Dedifferentiated amniotic fluid mesenchymal stem cell (primary cell): ENCODE measurements at regions not wholly inside any gene's neighbourhood (a gene's known extent, or its start where the extent isn't known, plus 50 kb on each side); places are given as distances from the start of the nearest gene placed in this dataset.
"Not testable (repeated sequence)": the region's sequence is repeated elsewhere in the genome, so short reads cannot be mapped to it uniquely, and the experiment has no call there.

Source experiments
- DNase-seq: peaks from one replicate; pipeline ENCODE4 v3.0.0-alpha.2; 2016; ENCODE audit errors: extremely low spot score

- no peak for DNase-seq
These were observed 51.2 kb upstream of the MEX3C start for GRCh38 chr18:51248685-51249084.

- DNase-seq: no peak
These were observed 52.5 kb upstream of the MEX3C start for GRCh38 chr18:51250006-51250405.

DNA sequence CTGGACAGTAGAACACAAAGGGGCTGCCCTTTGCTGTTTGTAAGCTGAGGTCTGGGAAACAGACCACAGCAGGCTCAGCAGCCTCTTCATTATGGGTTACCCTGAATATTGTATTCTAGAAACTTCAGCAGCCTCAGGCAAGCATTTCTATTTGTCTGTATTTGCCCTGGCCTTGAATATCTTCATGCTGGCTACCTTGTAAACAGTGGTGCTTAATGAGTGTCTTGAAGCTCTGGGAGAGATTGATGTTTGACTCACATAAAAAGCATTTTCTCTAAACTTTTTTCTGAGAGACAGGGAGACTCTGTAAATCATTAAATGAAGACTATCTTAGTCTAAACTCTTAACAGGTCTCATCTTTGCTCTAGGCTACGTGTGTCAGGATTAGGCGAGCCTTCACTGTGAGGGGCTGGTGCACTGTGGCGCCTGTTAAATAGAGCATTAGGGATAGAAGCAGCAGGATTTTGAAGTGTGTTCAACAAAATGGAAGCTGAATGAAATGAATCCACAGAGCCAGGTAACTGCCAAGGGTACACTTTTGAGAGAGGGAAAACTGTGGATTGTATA lies 53.1 kb upstream of the MEX3C start:
- DNase-seq: no peak

DNA sequence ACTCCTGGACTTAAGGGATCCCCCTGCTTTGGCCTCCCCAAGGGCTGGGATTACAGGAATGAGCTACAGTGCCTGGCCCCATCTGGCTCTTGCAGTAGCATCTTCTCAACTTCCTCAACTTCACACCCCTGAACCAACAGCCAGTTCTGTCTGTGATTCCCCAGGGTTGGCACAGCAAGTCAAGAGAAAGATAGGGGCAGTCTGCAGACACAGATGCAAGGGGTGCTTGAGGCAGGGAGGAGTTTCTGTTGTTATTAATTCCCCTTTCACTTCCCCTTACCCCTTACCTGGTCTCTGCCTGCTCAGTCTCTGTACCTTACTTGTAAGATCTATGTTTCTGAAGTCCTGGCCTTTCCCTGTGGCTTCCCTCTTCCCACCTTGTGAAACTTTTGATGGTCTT lies 54.1 kb upstream of the MEX3C start:
- no peak for DNase-seq

- DNase-seq: no peak
These were observed 56.0 kb upstream of the MEX3C start for GRCh38 chr18:51253476-51253875.

DNA sequence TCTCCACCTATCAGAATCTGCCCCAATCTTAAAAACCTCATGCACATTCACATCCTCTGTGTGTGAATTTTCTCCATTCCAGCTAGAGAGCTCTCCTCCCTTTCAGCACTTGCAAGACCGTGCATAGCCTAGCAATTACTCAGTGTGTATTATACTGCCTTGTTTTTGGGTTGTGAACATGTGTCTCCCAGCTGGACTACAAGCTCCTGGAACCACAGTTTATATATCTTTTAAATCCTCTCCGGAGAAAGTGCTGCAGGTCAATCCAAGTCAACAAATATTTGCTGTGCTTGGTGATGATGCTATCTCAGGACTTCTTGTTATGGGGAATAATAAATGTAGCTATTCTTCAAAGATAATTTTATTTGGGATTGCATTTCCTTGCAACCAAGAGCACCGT lies 58.2 kb upstream of the MEX3C start:
- DNase-seq: no peak

DNA sequence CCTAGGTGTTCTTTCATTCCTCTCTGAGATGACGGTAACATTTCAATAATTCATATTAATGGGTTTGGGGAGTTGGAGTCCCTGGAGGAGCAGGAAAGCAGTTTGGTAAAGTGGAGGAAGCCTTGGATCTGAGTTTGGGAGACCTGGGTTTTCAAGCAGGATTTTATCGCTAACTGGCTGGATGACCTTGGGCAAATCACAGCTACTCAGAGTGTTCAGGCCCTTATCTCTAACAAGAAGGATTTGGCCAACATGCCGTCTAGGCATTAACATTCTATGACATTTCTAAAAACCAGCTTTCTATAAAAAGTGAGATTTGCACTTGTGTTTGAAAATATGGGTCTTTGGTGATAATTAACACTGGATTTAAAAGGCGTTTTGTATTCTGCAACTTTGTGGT lies 59.7 kb upstream of the MEX3C start:
- DNase-seq: no peak

- DNase-seq: no peak
These were observed 62.6 kb upstream of the MEX3C start for GRCh38 chr18:51260118-51260517.

DNA sequence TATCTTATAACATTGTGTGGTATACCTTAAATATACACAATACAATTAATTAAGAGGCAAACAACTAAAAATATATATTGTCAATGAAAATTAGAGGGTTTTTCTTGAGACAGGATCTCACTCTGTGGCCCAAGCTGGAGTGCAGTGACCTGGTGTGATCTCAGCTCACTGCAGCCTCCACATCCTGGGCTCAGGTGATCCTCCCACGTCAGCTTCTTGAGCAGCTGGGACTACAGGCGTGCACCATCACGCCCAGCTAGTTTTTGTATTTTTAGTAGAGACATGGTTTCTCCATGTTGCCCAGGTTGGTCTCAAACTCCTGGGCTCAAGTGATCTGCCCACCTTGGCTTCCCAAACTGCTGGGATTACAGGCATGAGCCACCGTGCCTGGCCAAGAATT lies 68.6 kb upstream of the MEX3C start:
- DNase-seq: not testable (repeated sequence)

DNA sequence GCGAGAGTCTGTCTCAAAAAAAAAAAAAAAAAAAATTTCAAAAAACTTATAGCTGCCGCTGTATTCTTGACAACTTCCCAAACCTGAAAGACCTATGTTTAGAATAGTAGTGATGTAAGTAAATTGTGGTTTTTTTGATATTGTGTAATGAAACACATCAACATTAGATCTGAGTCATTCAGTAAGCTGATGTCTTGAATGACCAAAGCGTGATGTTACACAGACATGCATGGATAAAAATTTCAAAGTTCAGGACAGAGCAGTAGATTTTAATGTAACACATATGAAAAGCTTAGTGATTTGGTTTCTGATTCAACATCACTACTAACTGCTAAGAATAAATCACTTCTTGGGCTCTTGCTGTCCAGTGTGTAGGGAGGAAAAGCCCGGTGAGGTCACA lies 69.3 kb upstream of the MEX3C start:
- no peak for DNase-seq

GRCh38 chr18:51273437-51273836 lies 76.0 kb upstream of the MEX3C start:
- DNase-seq: no peak

GRCh38 chr18:51275712-51276476 lies 78.4 kb upstream of the MEX3C start:
- DNase-seq: no peak

DNA sequence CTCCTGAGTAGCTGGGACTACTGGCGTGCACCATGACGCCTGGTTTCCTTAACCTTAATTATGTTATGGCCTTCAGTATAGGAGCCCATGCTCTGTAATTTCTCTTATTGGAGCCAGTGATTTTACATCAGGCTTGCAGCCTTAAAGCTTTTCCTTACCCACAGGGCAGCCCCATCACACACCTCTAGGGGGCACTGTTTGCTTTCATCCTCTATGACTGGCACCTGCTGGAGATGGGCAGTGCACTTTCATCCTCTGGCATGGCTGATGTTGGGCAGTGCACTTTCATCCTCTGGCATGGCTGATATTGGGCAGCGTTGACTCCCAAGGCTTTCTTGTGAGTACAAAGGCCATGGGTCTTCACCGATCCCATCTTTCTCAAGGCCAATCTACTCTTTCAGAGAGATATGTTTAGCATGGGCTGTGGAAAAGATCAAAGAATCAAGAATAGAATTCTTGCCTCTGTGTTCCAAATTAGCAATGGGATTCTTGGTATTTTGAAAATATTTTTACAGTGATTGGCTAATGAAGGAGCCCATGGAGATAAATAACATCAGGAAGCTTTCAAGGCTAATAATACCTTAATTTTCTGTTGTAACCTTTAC lies 80.7 kb upstream of the MEX3C start:
- DNase-seq: no peak

- DNase-seq: no peak
These were observed 82.0 kb upstream of the MEX3C start for GRCh38 chr18:51279367-51279984.

GRCh38 chr18:51287818-51288508 lies 90.5 kb upstream of the MEX3C start:
- DNase-seq: no peak

- DNase-seq: no peak
These were observed 91.1 kb upstream of the MEX3C start for GRCh38 chr18:51288582-51288981.

DNA sequence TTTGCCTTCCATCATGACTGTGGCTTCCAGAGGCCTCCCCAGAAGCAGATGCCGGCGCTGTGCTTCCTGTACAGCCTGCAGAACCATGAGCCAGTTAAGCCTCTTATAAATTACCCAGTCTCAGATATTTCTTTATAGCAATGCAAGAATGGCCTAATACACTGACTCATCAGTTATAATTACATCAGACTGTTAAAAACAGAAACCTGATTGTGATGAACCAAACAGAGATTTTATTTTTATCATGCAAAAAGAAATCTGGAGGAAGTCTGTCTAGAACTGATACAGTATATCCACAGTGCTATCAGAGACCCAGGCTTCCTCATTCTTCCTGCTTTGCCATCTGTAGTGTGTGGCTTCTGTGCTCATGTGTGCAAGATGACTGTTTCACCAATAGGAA lies 93.4 kb upstream of the MEX3C start:
- DNase-seq: no peak

GRCh38 chr18:51300912-51301311 lies 103.4 kb upstream of the MEX3C start:
- no peak for DNase-seq

DNA sequence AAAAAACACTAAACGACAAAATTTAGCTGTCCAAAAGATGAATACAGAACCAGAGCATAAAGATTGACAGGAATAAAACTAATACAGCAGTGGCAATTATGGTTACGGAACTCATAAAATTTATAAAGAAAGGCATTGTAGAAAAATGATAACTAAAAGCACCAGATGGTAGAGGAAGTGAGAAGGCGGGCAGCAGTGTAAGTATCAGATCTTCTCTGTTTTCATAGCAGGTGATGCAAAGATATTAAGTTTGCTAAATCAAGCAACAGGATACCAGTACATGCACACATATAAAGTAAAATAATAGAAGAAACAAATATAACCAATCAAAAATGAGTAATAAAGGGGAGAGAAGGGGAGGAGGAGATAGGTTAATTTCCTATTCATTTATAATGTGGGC lies 103.9 kb upstream of the MEX3C start:
- DNase-seq: no peak

- DNase-seq: no peak
These were observed 119.2 kb upstream of the MEX3C start for GRCh38 chr18:51316677-51317076.

DNA sequence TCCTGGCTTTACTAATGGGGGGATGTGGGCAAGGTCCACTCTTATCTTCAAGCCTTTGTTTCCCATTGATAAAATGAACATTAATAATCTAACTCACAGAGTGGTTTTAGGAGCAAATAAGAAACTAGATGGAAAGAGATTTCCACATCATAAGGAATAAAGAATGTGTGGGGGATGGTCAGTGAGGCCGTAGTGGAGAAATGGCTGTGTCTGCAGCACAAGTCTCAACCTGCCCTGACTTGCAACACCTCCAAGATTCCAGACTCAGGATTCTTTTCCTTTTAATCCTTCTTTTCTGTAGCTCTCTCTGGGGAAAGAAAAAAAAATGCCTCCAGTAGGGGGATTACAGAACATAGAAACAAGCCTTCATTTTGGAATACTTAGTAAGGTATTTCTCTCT lies 124.2 kb upstream of the MEX3C start:
- DNase-seq: no peak

DNA sequence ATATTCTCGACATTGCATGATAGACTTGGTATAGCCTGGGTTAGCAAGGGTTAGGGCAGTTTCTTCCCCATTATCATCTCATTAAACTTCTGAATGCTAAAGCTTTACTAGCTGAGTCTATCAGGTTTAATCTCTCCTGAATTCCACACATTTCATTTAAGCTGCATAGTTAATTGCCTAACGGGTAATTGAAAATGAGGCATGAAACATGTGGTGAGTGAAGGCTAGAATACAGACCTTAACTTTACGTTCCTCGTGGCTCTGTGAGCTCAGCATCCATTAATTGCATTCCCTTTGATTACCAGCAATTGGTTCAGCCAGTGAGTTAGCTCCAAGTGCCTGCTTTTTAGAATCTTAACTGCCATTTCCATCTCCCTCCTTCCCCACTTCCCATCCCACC lies 126.5 kb upstream of the MEX3C start:
- no peak for DNase-seq
